ENCODE measurements at regions not wholly inside any gene's neighbourhood (a gene's known extent, or its start where the extent isn't known, plus 50 kb on each side); places are given as distances from the start of the nearest gene placed in this dataset.

DNA sequence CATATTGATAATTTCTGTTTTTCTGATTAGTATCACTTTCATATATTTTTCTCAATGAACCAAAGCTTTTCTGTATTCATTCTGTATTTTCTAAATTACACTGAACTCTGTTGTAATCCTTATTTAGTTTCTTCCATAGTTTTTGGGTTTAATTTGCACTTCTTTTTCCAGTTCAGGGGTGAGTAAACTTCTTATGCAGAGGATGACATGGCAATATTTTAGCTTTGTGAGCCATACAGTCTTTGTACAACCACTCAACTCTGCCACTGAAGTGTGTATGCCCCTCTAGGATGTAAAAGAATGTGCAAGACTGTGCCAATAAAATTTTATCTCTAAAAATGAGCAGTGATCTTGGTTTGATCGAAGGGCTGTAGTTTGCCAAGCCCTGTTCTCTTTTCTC is 239.0 kb upstream of the CITED2 start:
- no peak for DNase-seq

DNA sequence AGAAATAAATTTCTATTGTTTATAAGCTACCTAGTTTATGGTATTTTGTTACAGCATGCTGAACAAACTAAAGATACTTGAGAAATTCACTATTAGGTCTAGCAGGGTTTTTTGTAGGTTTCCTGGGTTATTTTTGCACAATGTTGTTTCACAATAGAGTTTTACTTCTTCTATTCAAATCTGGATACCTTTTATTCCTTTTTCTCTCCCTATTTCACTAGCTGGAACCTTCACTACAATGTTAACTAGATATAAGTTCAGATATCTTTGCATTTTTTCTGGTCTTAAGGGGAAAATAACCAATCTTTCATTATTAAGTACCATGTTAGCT is 237.7 kb upstream of the CITED2 start:
- no peak for DNase-seq

- DNase-seq = no peak
Measured at GRCh38 chr6:139611327-139612134, 237.1 kb upstream of the CITED2 start.

DNA sequence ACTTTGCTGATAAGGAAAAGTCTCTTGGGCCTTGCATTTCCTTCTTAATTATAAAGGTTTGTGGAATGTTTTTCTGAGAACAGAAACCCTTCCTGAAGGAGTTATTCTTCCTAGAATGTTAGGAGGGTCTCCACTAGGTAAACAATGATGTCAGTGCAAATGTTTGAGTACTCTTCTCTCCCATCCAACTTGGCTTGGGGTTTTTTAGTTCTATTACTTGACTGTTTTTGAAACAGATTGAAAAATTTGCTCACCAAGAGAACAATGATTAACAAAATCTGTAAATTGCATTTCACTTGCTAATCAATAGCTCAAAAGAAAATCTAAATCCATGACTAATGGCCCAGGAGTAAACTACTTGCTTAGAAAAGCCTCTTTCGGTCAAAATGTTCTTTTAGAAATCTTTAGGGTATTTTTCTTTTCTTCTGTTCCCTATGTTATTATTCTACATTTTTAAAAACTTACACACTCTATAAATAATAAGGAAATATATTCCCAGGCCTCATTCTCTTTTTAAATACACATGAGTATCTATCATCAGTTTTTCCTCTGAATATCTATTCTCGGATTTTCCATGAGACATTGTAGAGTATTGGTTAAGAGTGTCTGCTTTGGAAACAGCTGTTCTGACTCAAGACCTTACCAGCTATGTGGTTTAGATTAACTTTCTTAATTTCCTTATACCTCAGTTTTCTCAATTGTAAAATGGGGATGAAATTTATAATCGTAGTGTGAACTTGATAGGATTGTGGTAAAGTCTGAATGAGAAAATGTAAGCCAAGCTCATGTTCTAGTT is 234.2 kb upstream of the CITED2 start:
- no peak for DNase-seq

- no peak for DNase-seq
Measured at GRCh38 chr6:139605350-139605749, 230.9 kb upstream of the CITED2 start.

DNA sequence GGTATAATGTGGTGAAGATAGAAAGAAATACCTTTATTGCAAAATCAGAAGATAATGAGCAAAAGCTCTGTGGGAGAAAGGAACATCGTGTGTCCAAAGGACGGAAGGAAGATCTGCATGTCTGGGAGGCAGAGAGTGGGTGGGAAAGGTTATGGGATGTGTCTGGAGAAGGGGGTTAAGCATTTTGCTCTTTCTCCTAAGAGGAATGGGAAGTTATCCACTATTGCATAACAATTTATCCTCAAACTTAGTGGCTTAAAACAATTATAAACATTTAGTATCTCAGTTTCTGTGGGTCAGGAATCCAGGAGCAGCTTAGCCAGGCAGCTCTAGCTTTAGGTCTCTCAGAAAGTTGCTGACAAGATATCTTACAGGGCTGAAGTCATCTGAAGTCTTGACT is 229.1 kb upstream of the CITED2 start:
- no peak for DNase-seq

DNA sequence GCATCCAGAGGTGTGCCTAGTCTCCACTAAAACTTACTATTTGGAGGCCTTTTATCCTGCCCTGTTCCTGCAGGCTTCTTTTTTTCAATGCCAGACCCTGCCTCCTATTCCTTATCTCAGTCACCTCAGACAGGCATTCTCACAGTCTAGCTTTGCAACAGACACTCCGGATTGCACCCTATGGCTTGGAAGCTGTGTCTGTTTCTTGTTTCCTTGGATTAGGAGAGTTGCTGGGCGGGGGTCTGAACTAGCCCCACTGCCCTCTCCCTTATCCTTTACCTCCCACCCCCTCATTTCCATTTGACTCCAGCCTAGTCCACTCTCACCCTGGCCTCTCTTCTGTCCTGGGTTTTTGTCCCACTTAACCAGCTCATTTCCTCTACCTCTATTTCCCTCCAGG is 228.1 kb upstream of the CITED2 start:
- no peak for DNase-seq

DNA sequence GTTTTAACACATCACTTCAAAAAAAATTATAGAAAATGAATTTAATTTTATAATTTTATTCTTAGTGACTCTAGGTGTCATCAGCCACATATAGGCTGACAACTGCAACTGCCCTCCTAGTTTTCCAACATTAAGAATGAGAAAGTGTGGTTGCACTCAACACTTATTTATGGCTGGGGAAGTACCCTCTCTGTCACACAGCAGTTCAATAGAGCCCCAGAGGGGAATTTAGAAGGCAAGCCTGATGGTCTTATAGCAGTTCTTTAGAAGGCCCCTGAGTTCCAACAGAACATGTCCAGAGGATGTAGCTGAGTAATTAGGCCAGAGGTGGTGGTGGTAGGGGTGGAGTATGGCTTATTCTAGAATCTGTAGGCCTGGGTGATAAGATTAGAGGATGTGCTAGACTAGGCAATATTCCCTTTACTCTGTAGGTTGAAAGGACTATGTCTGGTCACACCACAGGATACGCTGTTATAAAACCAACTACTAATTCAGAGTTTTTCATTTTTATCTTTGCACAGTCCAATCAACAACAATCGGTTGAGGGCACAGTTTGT is 226.5 kb upstream of the CITED2 start:
- no peak for DNase-seq

DNA sequence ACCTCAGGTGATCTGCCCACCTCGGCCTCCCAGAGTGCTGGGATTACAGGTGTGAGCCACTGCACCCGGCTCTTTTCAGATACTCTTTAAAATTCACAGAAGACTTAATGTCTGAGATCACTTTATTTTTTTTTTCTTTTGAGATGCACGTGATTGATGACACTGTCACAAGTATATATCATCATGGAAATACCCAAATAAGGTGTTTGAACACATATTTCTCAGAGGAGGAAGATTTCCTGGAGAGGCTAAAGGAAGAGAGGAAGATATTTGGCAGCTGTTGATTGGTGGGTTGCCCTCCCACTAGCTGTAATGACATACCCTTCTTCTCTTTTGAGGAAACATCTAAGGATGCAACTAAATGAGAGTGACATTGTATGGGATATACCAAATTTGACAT is 225.9 kb upstream of the CITED2 start:
- no peak for DNase-seq

GRCh38 chr6:139597771-139598755 is 223.6 kb upstream of the CITED2 start:
- no peak for DNase-seq

GRCh38 chr6:139597087-139597763 is 222.8 kb upstream of the CITED2 start:
- DNase-seq = no peak

DNA sequence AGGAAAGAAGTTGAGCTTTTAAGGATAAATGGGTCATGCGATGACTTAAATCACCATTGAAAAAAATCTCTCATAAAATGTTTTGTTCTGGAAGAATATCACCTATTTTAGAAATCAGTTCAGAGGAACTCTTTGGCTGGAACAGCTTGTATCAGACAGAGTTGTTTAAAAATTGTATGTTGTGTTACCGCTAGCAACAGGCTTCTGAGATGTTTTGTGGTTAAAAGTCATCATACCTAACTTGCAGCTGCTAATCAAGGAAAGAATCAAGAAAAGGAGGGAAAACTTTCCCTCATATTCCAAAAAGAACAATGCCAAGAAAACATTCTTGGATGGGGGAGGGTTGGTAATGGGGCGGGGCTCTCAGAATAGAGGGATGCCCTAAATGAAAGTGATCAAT is 220.7 kb upstream of the CITED2 start:
- DNase-seq = no peak

DNA sequence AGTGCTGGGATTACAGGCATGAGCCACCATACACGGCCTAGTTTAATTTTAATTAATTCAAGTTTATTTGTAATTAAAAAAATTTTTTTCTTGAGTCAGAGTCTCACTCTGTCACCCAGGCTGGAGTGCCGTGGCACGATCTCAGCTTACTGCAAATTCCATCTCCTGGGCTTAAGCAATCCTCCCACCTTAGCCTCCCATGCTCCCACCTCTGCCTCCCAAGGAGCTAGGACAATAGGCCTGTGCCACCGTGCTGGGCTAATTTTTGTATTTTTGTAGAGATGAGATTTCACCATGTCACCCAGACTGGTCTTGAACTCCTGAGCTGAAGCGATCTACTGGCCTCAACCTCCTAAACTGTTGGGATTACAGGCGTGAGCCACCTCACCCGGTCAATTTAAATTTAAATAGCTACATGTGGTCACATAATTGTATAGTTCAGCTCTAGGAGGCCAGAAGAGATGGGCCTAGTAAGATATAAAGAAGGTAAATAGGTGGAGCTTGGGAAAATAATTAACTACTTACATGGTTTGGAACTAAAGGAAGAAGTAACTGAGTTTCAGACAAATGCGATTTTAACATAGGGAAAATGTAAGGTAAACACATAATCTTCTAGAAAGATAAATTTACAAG is 220.0 kb upstream of the CITED2 start:
- DNase-seq = no peak

- no peak for DNase-seq
Measured at GRCh38 chr6:139593081-139593480, 218.6 kb upstream of the CITED2 start.

DNA sequence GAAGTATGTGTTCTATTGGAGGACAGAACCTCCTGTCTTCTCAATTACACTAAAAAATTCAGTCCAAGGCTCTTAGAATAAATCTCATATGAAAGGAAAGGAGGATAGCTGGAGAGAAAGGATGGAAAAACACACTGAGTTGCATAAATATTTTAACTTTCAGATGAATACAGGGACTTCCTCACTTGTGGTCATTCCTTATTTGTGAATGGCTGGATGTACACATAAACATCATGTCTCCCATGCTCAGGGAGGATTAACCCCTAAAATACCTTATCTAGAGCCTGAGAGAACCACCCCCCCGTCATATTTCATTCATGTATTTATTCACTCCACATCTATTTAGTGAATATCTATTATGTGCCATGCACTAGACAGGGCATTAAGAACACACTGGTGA is 217.6 kb upstream of the CITED2 start:
- no peak for DNase-seq

DNA sequence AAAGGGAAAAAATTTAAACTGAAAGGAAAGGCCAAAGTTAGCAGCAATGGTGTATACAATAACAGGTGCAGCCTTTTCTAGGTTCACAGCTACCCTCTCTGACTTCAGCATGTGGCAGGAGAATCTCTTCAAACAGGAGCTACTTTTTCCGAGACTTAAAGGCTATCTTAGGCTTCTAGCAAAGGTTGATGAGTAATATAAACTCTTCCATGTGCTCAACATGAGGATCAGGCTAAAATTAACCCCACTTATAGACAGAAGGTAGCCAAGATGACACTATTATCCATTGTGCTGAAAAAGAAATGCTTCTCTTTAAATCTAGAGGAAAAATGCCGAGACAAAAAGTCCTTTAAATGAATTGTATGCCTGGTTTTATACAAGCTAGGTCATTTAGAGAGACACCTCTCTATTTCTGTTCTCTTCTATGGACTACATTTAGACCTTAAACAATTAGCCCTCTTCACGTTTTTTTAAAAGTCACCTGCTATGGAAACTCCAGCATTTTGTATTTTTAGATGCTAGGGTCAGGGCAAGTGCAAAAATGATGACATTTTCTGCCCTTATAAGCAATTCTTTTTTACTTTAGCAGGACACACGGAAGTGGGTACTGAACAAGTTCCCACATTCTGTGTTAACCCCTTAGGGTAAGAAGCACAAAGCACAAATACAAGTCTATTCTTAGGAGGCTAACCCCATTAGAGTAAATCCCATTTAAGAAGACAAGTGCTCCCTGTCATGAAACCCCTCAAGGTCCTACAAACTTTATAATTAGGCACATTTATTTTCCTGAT is 216.8 kb upstream of the CITED2 start:
- no peak for DNase-seq

DNA sequence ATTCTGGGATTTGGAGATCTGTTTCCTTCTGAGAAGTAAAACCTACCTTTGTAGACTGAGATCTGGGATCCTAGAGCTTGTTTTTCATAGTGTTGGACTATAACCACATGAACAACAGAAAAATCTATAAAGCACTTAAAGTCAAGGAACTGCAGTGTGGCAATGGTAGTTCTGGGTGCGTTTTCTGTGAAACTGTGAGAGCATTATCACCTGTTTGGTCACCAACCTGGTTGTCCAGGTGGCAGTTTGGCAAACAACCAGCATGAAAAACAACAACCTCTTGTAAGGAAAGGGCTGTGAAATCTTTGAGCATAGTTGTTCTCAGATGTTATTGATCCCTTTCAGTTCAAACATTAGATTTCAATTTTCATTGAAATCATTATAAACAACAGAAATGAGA is 215.8 kb upstream of the CITED2 start:
- no peak for DNase-seq

DNA sequence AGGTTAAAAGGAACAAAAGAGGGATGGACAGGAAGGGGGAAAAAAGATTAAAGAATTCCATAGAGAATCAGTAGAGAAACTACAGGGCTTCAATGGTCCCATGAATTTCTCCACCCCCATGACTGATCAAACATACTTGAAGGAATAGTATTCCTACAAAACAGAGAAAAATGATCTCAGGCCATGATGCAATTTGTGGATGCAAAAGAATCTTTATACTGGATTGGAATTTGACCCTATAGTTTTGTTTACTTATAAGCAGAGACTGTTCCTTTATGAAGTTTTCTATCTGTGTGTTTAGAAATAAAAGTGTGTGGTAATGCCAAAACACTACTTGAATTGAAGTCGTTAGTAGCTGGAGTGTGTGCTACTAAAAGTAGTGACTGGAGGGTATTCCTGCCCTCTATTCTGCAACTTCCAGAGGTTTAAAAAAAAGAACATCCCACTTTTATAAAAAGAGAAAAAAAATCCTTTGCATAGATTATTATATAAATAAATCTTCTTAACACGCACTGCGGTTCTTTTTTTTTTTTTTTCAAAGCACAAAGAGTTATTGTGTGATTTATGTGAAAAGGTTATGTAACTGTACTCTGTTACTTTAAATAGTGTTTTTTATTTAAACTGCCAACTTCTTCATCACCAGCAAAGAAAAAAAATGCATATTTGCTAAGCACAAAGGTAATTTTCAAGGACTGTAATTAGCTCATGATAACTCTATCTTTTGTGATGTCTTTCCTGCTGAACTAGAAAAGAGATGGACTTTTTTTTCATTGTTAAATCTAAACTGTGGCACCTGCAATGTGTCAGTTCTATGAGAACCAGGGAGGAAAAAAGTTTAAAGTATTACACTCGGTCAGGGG is 214.5 kb upstream of the CITED2 start:
- no peak for DNase-seq

DNA sequence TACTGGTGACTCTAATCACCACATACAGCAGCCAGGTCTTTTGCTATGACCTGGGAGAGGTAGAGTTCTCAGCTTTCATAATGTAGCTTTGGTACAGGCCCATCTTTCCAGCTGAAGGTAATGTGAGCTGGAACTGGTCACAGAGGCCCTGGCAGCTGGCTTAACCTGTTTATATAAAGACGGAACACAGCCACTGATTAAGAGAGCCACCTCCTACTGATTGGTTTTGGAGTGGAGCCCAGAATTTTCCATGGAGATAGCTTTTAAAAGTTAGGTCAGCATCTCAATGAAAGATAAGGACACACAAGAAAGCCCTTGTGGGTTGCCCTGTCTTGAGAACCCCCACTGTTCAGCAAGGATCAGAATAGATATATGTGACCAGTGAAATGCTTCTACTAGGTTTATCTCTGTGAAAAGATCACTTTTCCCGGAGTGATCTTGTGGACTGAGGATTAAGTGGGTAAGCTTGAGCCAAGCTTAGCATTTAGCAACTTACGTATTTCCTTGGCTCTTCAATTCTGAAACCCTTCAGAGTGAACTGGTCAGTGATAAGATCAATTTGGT is 213.7 kb upstream of the CITED2 start:
- no peak for DNase-seq

DNA sequence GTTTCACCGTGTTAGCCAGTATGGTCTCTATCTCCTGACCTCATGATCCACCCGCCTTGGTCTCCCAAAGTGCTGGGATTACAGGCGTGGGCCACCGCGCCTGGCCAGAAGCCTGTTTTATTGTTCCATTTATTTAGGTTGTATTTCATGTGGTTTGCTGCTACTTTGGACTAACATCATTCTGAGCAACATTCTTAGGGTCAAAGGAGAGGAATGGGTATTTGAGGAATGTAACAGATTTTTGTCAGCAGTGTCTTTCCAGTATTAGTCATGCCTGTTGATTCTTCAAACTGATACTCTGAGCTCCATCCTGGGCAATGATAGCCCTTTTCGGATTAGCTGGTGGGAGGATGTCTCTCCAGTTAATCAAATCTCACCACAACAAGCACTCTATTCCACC is 213.0 kb upstream of the CITED2 start:
- no peak for DNase-seq
